ENCODE measurements at regions not wholly inside any gene's neighbourhood (a gene's known extent, or its start where the extent isn't known, plus 50 kb on each side); places are given as distances from the start of the nearest gene placed in this dataset.

DNA sequence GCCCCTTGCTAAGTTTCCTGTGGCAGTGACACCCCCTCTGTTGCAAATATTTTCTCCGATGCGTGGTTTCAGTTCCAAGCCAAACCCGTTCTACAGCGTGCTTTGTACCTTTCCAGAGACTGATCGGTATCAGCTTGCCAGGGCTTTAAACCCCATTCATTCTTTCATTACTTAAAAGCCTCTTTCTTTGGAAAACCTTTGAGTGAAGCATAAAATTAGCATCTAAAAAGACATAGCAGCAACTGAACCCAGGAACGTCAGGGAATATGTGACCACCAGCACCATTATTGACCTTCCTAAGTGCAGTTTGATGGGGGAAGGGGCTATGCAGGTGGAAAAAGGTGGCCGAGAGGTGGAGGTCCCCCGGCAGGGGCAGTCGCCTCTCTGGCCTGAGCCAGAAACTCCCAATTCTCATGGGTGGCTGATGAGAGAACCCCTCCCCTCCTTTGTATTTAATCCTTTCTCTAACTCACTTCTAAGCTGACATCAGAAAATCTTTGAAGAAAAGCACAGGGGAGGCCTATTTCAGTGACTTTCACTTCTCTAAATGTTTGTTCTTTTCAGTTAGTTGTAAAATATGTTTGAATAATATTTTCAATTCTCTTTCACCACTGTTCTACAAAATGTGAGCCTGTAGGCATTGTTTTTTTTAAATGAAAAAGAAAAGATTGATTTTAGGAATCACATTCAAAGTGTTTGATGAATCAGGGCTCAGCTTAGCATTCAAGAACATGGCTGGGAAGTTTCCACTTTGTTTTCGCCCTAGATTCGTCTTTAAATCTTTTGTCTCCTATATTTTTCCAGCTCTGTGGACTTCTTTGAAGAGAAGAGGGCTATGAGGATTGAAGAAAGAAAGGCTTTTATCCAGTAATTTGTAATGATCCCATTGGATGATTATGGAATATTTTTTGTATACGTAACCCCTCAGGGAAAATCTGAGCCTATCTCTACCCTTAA lies 89.2 kb downstream of the RSPH3 start (continued):
- TF ChIP-seq, protein P1, sequence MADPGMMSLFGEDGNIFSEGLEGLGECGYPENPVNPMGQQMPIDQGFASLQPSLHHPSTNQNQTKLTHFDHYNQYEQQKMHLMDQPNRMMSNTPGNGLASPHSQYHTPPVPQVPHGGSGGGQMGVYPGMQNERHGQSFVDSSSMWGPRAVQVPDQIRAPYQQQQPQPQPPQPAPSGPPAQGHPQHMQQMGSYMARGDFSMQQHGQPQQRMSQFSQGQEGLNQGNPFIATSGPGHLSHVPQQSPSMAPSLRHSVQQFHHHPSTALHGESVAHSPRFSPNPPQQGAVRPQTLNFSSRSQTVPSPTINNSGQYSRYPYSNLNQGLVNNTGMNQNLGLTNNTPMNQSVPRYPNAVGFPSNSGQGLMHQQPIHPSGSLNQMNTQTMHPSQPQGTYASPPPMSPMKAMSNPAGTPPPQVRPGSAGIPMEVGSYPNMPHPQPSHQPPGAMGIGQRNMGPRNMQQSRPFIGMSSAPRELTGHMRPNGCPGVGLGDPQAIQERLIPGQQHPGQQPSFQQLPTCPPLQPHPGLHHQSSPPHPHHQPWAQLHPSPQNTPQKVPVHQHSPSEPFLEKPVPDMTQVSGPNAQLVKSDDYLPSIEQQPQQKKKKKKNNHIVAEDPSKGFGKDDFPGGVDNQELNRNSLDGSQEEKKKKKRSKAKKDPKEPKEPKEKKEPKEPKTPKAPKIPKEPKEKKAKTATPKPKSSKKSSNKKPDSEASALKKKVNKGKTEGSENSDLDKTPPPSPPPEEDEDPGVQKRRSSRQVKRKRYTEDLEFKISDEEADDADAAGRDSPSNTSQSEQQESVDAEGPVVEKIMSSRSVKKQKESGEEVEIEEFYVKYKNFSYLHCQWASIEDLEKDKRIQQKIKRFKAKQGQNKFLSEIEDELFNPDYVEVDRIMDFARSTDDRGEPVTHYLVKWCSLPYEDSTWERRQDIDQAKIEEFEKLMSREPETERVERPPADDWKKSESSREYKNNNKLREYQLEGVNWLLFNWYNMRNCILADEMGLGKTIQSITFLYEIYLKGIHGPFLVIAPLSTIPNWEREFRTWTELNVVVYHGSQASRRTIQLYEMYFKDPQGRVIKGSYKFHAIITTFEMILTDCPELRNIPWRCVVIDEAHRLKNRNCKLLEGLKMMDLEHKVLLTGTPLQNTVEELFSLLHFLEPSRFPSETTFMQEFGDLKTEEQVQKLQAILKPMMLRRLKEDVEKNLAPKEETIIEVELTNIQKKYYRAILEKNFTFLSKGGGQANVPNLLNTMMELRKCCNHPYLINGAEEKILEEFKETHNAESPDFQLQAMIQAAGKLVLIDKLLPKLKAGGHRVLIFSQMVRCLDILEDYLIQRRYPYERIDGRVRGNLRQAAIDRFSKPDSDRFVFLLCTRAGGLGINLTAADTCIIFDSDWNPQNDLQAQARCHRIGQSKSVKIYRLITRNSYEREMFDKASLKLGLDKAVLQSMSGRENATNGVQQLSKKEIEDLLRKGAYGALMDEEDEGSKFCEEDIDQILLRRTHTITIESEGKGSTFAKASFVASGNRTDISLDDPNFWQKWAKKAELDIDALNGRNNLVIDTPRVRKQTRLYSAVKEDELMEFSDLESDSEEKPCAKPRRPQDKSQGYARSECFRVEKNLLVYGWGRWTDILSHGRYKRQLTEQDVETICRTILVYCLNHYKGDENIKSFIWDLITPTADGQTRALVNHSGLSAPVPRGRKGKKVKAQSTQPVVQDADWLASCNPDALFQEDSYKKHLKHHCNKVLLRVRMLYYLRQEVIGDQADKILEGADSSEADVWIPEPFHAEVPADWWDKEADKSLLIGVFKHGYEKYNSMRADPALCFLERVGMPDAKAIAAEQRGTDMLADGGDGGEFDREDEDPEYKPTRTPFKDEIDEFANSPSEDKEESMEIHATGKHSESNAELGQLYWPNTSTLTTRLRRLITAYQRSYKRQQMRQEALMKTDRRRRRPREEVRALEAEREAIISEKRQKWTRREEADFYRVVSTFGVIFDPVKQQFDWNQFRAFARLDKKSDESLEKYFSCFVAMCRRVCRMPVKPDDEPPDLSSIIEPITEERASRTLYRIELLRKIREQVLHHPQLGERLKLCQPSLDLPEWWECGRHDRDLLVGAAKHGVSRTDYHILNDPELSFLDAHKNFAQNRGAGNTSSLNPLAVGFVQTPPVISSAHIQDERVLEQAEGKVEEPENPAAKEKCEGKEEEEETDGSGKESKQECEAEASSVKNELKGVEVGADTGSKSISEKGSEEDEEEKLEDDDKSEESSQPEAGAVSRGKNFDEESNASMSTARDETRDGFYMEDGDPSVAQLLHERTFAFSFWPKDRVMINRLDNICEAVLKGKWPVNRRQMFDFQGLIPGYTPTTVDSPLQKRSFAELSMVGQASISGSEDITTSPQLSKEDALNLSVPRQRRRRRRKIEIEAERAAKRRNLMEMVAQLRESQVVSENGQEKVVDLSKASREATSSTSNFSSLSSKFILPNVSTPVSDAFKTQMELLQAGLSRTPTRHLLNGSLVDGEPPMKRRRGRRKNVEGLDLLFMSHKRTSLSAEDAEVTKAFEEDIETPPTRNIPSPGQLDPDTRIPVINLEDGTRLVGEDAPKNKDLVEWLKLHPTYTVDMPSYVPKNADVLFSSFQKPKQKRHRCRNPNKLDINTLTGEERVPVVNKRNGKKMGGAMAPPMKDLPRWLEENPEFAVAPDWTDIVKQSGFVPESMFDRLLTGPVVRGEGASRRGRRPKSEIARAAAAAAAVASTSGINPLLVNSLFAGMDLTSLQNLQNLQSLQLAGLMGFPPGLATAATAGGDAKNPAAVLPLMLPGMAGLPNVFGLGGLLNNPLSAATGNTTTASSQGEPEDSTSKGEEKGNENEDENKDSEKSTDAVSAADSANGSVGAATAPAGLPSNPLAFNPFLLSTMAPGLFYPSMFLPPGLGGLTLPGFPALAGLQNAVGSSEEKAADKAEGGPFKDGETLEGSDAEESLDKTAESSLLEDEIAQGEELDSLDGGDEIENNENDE (IDR thresholded peaks at IDR 0.05; ENCODE audit: insufficient replicate concordance, low read length) = peak; percentile 93
- TF ChIP-seq RNF2 (IDR thresholded peaks at IDR 0.05; ENCODE audit: borderline replicate concordance, low read depth, low read length, missing control alignments, poor library complexity, severe bottlenecking) (no peak), SUZ12 (IDR thresholded peaks at IDR 0.05; ENCODE audit: low read length) (no peak), CHD2 (IDR thresholded peaks at IDR 0.05; ENCODE audit: low read length) (0 out of 2 replicates have a peak, but pooled peaks have one; percentile 48), EP300 (IDR thresholded peaks at IDR 0.05; ENCODE audit: borderline replicate concordance in 1 of 2, low read depth in 2 of 2, low read length in 2 of 2) (peak in 1 of 2 experiments; percentile 91; a peak in 1 of 3 replicates)
- TF ChIP-seq, protein P2, sequence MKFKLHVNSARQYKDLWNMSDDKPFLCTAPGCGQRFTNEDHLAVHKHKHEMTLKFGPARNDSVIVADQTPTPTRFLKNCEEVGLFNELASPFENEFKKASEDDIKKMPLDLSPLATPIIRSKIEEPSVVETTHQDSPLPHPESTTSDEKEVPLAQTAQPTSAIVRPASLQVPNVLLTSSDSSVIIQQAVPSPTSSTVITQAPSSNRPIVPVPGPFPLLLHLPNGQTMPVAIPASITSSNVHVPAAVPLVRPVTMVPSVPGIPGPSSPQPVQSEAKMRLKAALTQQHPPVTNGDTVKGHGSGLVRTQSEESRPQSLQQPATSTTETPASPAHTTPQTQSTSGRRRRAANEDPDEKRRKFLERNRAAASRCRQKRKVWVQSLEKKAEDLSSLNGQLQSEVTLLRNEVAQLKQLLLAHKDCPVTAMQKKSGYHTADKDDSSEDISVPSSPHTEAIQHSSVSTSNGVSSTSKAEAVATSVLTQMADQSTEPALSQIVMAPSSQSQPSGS (IDR thresholded peaks at IDR 0.05; ENCODE audit: low read length) = no peak; the same call in none of the 2 replicates

Data from H1 (cell line).